ENCODE measurements at regions not wholly inside any gene's neighbourhood (a gene's known extent, or its start where the extent isn't known, plus 50 kb on each side); places are given as distances from the start of the nearest gene placed in this dataset.

- no peaks in the 10 kb centered on the region for H3K4me1 ChIP-seq (ENCODE audit: control insufficient read depth, insufficient read depth, low read length)
- no peak overlapping the region for H3K4me3 ChIP-seq (ENCODE audit: low read length)
- no peaks in the 10 kb centered on the region for H3K4me1 Mint-ChIP-seq
- no peak overlapping the region for H3K27ac ChIP-seq (ENCODE audit: low read length)
- ATAC-seq (no peak), DNase-seq (no peak)
- WGBS (ENCODE audit: insufficient coverage) = 86% methylated on average over 2 of the region's 2 CpGs
- H3K27me3 ChIP-seq (ENCODE audit: control insufficient read depth, insufficient read depth, low read length) = no peaks in the 10 kb centered on the region
- H3K27ac Mint-ChIP-seq = no peak overlapping the region
- no peak for TF ChIP-seq CTCF (IDR thresholded peaks at IDR 0.05)
- H3K36me3 Mint-ChIP-seq = peaks cover 13% of the 10 kb centered on the region
- no peaks in the 10 kb centered on the region for H3K36me3 ChIP-seq (ENCODE audit: control insufficient read depth, insufficient read depth, low read length)
- no peak overlapping the region for H3K4me3 Mint-ChIP-seq
- peaks cover 9 to 11% of the 10 kb centered on the region in 2 donors for H3K9me3 Mint-ChIP-seq
- H3K27me3 Mint-ChIP-seq (ENCODE audit: low read depth in 2 of 2) = no peaks in the 10 kb centered on the region
- peaks cover 5% of the 10 kb centered on the region for H3K9me3 ChIP-seq (ENCODE audit: control insufficient read depth, insufficient read depth, low read length)
- intact Hi-C loops (cut with micrococcal nuclease) = no loop called here
Observed at GRCh38 chr14:82757776-82758175, 1224.1 kb upstream of the SEL1L start.

- Histone ChIP-seq H3K4me1 (ENCODE audit: control insufficient read depth, insufficient read depth, low read length) (no peaks in the 10 kb centered on the region), H3K9me3 (ENCODE audit: control insufficient read depth, insufficient read depth, low read length) (peaks cover 12% of the 10 kb centered on the region), H3K4me3 (ENCODE audit: low read length) (no peak overlapping the region), H3K27me3 (ENCODE audit: control insufficient read depth, insufficient read depth, low read length) (no peaks in the 10 kb centered on the region), H3K27ac (ENCODE audit: low read length) (no peak overlapping the region), H3K36me3 (ENCODE audit: control insufficient read depth, insufficient read depth, low read length) (no peaks in the 10 kb centered on the region)
- H3K36me3 Mint-ChIP-seq = peaks cover 7% of the 10 kb centered on the region
- DNase-seq = no peak
- ATAC-seq = no peak
- peaks cover 9 to 15% of the 10 kb centered on the region in 2 donors for H3K9me3 Mint-ChIP-seq
- no peaks in the 10 kb centered on the region for H3K27me3 Mint-ChIP-seq (ENCODE audit: low read depth in 2 of 2)
- no peak overlapping the region for H3K27ac Mint-ChIP-seq
- H3K4me1 Mint-ChIP-seq = no peaks in the 10 kb centered on the region
- H3K4me3 Mint-ChIP-seq = no peak overlapping the region
- WGBS (ENCODE audit: insufficient coverage) = 95% methylated on average over 2 of the region's 3 CpGs
- intact Hi-C loops (cut with micrococcal nuclease) = no loop called here
- TF ChIP-seq CTCF (IDR thresholded peaks at IDR 0.05) = no peak
Observed at GRCh38 chr14:82759656-82760055, 1226.0 kb upstream of the SEL1L start.

- intact Hi-C loops (cut with micrococcal nuclease) = no loop called here
- H3K4me1 Mint-ChIP-seq = no peaks in the 10 kb centered on the region
- no peak for TF ChIP-seq CTCF (IDR thresholded peaks at IDR 0.05)
- Histone ChIP-seq H3K36me3 (ENCODE audit: control insufficient read depth, insufficient read depth, low read length) (no peaks in the 10 kb centered on the region), H3K4me1 (ENCODE audit: control insufficient read depth, insufficient read depth, low read length) (no peaks in the 10 kb centered on the region), H3K27ac (ENCODE audit: low read length) (no peak overlapping the region), H3K4me3 (ENCODE audit: low read length) (no peak overlapping the region), H3K9me3 (ENCODE audit: control insufficient read depth, insufficient read depth, low read length) (peaks cover 15% of the 10 kb centered on the region), H3K27me3 (ENCODE audit: control insufficient read depth, insufficient read depth, low read length) (no peaks in the 10 kb centered on the region)
- peaks cover 6% of the 10 kb centered on the region for H3K36me3 Mint-ChIP-seq
- 77% methylated on average over 4 of the region's 5 CpGs for WGBS (ENCODE audit: insufficient coverage)
- no peak for DNase-seq
- no peak overlapping the region for H3K4me3 Mint-ChIP-seq
- no peak for ATAC-seq
- H3K27me3 Mint-ChIP-seq (ENCODE audit: low read depth in 2 of 2) = no peaks in the 10 kb centered on the region
- H3K27ac Mint-ChIP-seq = no peak overlapping the region
- peaks cover 6 to 22% of the 10 kb centered on the region in 2 donors for H3K9me3 Mint-ChIP-seq
Observed at GRCh38 chr14:82766123-82766522, 1232.5 kb upstream of the SEL1L start.

- Mint-ChIP-seq H3K4me1 (no peaks in the 10 kb centered on the region), H3K27ac (no peak overlapping the region), H3K36me3 (peaks cover 6% of the 10 kb centered on the region), H3K4me3 (no peak overlapping the region), H3K27me3 (ENCODE audit: low read depth in 2 of 2) (no peaks in the 10 kb centered on the region), H3K9me3 (peaks cover 9 to 28% of the 10 kb centered on the region in 2 donors)
- Histone ChIP-seq H3K27ac (ENCODE audit: low read length) (no peak overlapping the region), H3K9me3 (ENCODE audit: control insufficient read depth, insufficient read depth, low read length) (peaks cover 14% of the 10 kb centered on the region), H3K36me3 (ENCODE audit: control insufficient read depth, insufficient read depth, low read length) (no peaks in the 10 kb centered on the region), H3K27me3 (ENCODE audit: control insufficient read depth, insufficient read depth, low read length) (no peaks in the 10 kb centered on the region), H3K4me3 (ENCODE audit: low read length) (no peak overlapping the region), H3K4me1 (ENCODE audit: control insufficient read depth, insufficient read depth, low read length) (no peaks in the 10 kb centered on the region)
- intact Hi-C loops (cut with micrococcal nuclease) = no loop called here
- TF ChIP-seq CTCF (IDR thresholded peaks at IDR 0.05) = no peak
- DNase-seq = no peak
- WGBS (ENCODE audit: insufficient coverage) = 67% methylated on average over 2 of the region's 3 CpGs
- ATAC-seq = no peak
Observed at GRCh38 chr14:82766996-82767395, 1233.3 kb upstream of the SEL1L start.

Data from natural killer cell (primary cell).